GM19324 (cell line): ENCODE measurements at regions not wholly inside any gene's neighbourhood (a gene's known extent, or its start where the extent isn't known, plus 50 kb on each side); places are given as distances from the start of the nearest gene placed in this dataset.
"Not testable (repeated sequence)": the region's sequence is repeated elsewhere in the genome, so short reads cannot be mapped to it uniquely, and the experiment has no call there.

Experiments
- ATAC-seq: cut with Tn5 transposase; IDR thresholded peaks from one replicate; pipeline ENCODE4 v1.9.1; 2021; ENCODE audit warnings: mild to moderate bottlenecking, moderate library complexity; ENCODE audit not compliant: unreplicated experiment, low FRiP score

- ATAC-seq, result no peak
These were observed 221.3 kb downstream of the GPAT3 start for GRCh38 chr4:83757121-83757621.

- no peak for ATAC-seq
These were observed 217.4 kb downstream of the GPAT3 start for GRCh38 chr4:83753260-83753659.

- no peak for ATAC-seq
These were observed 215.5 kb downstream of the GPAT3 start for GRCh38 chr4:83751336-83751949.

- ATAC-seq, result no peak
These were observed 212.8 kb downstream of the GPAT3 start for GRCh38 chr4:83748711-83749110.

- ATAC-seq, result no peak
These were observed 203.0 kb downstream of the GPAT3 start for GRCh38 chr4:83738895-83739294.

- no peak for ATAC-seq
These were observed 198.7 kb downstream of the GPAT3 start for GRCh38 chr4:83734576-83734975.

GRCh38 chr4:83732114-83732635, 196.3 kb downstream of the GPAT3 start:
- no peak for ATAC-seq

GRCh38 chr4:83731609-83732008, 195.7 kb downstream of the GPAT3 start:
- no peak for ATAC-seq

GRCh38 chr4:83730958-83731357, 195.1 kb downstream of the GPAT3 start:
- not testable (repeated sequence) for ATAC-seq

GRCh38 chr4:83728191-83728590, 192.3 kb downstream of the GPAT3 start:
- ATAC-seq, result no peak

GRCh38 chr4:83725336-83726085, 189.6 kb downstream of the GPAT3 start:
- ATAC-seq, result no peak

GRCh38 chr4:83724485-83725335, 188.8 kb downstream of the GPAT3 start:
- no peak for ATAC-seq

GRCh38 chr4:83723609-83724008, 187.7 kb downstream of the GPAT3 start:
- no peak for ATAC-seq

- ATAC-seq, result no peak
These were observed 186.9 kb downstream of the GPAT3 start for GRCh38 chr4:83722730-83723269.

- ATAC-seq, result no peak
These were observed 181.0 kb downstream of the GPAT3 start for GRCh38 chr4:83716874-83717273.

- no peak for ATAC-seq
These were observed 177.0 kb downstream of the GPAT3 start for GRCh38 chr4:83712890-83713289.

GRCh38 chr4:83709627-83710026, 173.7 kb downstream of the GPAT3 start:
- ATAC-seq, result no peak

- no peak for ATAC-seq
These were observed 172.7 kb downstream of the GPAT3 start for GRCh38 chr4:83708500-83709175.

- ATAC-seq, result no peak
These were observed 168.9 kb downstream of the GPAT3 start for GRCh38 chr4:83704786-83705185.

- no peak for ATAC-seq
These were observed 167.8 kb downstream of the GPAT3 start for GRCh38 chr4:83703752-83704151.
